Stimulated activated CD4-positive, alpha-beta T cell treated with anti-CD3 and anti-CD28 coated beads, Interleukin-1b, Interleukin-23, amount 100 ng/mL, for 24 hours (primary cell): ENCODE measurements at regions not wholly inside any gene's neighbourhood (a gene's known extent, or its start where the extent isn't known, plus 50 kb on each side); places are given as distances from the start of the nearest gene placed in this dataset.

Experiments
- DNase-seq, 4 experiments: peaks; one replicate each; pipeline ENCODE4 v3.0.0-alpha.2; 2020; ENCODE audit warnings: low read depth in 4 of 4, low spot score in 1 of 4

DNA sequence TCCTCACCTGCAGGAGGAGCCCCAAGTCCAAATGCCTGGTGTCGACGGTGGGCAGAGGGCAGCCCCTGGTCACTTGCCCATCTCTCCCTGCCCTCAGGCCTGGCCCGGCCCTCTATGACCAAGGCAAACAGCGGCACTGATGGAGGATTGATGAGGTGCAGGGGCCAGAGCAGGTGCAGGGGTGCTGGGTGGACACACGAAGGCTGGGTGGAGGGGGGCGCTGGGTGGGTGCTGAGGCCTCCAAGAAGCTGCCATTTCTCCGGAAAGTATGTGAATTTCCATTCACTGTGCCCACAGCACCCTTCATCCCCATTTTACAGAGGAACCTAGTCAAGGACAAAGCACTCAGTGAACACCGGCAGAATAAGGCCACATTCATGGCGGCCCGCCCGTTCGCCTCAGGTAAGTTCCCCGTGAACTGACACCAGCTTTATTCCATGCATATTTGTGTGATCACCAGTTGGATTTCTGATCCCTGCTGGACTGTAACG is 143.8 kb upstream of the PPP1R26 start:
- no peak for DNase-seq

DNA sequence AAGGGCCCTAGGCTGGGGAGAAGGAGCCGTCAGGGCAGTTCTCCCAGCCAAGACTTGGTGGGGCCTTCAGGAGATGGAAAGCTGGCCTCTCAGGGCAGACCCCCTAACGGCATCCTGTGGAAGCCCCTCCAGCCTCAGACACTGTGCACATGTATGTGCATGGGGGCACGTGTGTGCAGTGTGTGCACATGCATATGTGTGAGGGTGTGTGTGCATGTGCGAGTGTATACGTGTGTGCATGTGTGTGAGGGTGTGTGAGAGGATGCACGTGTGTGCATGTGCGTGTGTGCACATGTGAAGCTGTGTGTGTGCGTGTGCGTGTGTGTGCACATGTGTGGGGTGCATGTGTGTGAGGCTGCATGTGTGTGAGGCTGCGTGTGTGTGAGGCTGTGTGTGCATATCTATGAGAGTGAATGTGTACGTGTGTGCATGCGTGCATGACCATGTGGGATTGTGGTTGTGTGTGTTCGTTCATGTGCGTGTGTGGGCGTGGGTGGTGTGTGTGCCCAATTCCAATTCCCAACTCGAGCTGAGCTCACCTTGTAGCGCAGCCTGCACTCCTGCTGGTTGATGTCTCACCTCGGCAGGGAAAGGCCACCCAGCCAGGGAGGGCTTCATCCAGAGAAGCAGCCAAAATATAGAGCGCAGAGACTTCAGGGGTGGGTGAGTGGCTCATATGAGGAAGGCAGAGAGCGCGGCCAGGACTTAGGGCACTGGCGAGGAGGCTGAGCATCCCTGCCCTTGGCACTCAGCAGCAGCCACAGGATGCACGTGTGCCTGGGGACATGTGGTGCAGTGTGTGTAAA is 142.7 kb upstream of the PPP1R26 start:
- DNase-seq: no peak

DNA sequence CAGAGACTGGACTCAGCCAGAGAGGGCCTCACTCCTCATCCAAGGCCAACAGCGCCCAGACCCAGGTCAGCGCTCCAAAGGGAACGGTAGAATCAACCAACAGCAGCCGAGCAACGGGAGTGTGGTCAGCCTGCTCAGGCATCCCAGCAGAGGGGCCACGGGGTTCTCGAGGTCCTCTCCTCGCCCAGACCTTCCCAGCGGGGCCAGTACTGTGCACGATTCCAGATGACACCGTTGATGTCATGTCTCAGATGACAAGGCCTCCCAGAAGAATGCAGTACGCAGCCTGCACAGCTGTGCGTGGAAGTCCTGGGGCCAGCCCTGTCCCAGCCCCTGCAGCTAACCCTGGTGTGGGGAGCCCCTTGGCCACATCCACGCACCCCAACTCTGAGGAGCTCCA is 141.0 kb upstream of the PPP1R26 start:
- no peak for DNase-seq

DNA sequence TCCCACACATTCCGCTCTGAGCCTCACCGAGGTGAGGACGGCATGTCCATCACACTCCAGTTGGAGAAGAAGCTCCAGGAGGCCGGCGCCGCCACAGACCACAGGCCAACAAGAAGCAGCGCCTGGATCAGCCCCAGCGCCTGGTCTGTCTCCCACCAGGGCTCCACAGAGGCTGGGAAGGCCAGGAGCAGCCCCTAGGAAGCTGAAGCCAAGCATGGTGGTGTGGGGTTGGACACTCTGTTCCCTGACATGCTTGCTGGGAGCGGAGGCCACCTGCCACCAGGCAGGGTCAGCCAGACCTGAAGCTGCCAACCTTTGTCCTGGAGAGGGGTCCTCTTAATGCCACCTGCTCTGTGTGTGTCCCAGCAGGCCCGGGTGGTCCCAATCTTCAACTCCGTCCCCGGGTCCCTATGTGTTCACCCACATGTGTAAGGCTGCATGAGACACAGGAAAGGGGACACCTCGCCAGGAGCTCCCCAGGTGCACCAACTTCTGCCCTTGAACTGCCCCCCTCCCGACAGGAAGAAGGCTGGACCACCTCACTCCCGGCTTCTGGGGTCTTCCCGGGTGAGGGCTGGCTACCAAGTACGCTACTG is 140.1 kb upstream of the PPP1R26 start:
- DNase-seq: no peak

DNA sequence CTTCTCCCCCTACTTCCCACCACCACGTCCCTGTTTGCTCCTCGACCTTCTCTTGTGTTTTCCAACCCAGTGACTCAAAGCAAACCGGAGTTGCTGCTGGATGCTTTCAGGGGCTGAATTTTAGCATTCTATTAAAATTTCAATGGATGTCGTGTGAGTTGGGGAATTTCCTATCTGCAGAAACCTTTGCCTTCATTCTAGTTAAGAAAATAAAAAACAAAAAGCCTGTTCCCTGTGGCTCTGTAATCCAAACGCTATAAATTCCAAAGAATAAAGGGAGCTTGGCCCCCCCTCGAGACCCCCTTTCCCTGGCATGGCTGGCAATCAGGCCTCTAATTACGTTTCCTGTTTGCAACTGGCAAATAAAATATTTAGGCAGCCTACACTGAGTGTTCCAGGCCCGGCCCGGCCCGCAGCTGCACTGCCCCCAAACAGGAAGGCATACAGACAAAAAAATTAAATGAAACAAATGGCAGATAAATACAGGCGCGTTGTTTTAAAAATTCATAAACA is 139.4 kb upstream of the PPP1R26 start:
- DNase-seq: no peak

DNA sequence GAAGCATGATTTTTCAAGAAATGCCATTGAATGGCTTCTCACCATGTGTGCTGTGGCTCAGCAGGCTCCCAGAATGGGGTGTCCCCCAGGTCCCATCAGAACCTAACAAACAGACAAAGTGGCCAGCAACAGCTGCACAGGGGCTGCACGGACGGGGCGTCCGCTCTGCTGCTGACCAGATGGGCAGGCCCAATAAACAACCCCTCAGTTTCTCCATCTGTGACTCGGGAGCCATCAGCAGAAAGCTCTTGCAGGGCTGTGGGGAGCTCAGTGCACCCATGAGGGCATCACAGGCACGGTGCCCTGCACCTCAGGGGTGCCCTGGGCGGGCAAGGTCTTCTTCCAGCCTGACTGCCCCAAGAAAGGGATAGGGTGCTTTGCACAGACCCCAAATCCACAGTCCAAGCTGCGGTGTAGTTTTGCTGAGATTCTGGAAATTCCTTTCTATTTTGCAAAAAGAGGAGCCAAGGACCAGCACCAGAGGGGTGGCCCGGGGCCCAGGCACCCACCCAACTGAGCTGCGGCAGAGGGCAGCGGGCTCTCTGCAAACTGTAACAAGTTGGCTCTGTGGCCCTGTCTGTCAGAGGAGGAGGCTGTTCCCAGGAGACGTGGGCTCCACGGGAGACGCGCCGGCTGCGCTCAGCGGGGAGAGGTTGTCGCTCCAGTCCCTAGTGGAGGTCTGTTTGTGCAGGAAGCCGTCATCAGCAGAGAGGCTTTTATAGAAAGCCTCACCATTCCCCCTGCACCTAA is 138.7 kb upstream of the PPP1R26 start:
- no peak for DNase-seq

DNA sequence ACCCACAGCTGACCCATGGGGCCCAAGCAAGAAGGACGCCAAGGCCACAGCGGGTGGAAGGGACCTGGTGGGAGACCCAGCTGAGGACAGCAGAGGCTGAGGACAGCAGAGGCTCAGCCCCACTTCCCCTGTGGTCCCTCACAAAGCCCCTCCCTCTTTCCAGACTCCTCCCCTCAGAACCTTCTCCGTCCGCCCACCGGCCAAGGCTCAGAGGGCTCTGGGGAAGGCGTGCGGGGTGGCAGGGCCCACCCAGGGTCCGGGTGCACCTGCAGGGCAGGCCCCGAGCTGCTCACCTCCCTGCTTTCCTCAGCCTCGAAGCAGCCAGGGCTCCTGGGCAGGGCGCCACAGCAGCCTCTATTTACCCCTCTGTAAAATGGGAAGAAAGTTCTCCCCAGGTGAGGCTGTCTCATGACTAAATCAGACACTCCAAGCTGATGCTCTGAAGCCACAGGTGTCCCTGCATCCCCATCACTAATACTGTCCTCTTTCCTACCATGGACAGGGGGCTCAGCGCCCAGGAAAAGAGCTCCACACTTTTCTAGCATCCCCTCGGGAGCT is 137.9 kb upstream of the PPP1R26 start:
- no peak for DNase-seq

DNA sequence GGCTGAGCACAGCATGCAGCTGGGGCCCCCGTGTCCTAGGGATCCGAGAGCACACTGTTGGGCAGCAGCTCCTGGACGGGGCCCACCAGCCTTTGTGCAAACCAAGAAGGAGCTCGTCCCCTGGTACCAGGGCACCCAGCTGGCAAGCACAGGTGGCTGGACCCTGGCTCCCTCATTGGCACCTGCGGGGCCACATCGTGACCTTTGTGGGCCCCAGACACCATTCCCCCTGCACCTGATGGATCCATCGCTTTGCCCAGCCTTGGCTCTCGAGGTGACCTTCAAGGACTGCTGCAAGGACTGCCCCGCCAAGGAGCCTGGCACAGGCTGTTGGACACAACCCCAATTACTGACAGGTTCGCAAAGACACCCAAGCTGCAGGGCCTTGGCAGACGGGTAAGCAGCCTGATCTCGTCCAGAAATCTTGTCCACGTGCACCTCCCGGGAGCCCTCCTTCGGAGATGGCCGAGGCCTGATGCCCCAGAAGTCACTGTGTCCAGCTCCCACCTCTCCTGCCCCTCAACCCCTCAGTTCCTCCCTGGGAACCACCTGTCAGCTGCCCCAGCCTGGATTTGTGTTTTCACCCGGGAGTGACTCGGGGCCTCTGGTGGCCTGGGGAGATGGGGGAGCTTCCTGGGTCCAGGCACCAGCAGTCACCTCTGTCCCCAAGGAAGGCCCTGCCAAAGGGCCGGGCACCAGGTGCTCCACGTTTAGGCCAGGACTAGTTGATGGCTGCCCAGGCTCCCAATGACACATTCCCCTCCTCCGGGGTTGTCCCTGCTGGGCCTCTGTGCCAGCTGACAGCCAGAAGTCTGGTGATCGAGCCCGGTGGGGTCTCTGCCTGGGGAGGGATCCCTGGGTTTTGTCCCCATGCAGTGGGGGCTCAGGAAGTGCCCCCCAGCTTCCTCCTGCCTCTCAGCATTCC is 137.1 kb upstream of the PPP1R26 start:
- DNase-seq: no peak

DNA sequence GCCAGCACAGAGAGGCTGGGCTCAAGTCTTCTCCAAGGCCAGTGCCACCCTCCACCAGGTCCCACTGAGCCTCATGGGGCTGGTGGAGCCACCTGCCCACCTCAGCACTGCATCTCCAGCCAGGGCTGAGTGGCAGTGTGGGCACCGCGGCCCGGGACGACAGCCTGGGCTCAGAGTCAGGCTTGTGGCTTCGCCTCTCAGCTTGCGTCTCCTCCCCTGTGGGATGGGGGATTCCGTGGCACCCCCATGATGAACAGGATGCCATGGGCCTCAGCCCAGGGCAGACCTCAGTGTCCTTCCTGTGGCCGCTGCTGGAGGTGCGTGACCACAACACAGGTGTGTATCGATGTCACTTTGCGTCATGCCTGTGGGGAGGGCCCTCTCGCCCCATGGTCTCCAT is 136.4 kb upstream of the PPP1R26 start:
- no peak for DNase-seq

DNA sequence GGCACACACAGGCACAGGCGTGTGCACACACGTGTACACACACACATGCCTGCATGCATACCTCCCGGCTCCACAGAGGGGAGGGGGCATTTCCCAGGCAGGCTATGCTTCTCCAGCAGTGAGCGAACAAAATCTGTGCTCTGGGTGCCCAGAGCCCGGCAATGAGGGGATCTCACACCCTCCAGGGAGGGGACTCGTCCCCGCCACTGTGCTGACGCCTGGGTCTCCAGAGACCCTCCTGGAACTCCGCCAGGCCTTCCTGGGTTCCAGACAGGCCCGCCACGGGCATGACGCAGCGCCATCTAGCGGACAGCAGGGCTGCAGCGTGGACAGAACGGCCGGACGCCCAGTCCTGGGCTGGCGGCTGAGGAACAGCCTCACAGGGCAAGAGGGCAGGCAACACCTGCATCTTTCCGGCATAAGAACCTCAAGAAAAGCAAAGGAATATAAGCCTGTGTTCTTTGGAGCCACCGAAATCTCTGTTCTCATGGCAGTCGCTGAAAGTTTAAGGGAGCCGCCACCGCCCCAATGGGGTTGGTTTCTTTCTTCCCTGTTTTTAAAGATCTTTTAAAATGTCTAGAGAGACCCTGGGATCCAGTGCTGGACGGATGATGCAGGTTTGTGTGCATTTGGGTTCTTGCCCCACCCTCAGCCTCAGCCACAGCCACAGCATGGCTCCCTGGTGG is 135.6 kb upstream of the PPP1R26 start:
- peak; percentile 14 to 31 (median 30) for DNase-seq

DNA sequence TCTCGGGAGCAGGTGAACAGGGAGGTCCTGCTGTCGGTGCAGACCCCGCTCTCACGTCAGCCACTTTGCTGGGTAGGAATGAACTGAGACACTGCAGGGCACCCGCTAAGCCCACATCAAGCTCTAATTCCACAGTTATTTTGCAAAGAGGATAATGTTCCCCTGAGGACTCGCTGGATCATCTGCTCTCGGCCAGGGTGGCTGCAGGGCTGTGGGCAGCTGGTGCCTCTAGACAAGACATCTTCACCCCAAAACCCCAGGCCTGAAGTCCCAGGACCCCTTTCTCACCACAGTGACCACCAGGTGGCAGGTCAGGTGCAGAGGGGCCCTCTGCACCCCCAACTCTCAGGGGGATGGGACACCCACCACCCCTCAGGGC is 135.1 kb upstream of the PPP1R26 start:
- no peak for DNase-seq

DNA sequence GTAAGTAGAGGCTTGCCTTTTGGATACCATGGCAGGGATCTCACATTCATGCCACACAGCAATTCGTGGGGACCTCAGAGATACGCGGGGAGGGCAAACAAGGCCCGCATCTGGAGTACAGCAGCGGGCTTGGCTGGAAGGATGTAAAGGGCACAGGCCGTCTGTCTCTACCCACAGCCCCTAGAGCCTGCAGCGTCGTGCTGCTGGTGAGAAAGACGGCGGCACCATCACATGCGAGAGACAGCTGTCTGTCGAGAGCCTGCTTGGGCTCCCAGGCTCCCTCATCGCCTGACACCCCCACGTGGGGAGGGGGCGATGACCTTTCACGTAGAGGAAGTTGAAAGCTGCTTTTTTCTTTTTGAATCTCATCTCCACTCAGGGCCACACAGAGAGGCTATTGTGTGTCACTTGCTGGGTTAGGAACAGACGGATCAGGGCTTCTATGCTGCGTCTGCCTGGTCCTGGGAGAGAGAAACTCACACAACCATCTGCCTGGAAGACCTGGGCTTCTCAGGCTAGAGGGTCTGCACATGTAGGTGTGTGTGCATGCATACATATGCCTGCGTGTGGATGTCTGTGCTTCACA is 134.6 kb upstream of the PPP1R26 start:
- DNase-seq: no peak

DNA sequence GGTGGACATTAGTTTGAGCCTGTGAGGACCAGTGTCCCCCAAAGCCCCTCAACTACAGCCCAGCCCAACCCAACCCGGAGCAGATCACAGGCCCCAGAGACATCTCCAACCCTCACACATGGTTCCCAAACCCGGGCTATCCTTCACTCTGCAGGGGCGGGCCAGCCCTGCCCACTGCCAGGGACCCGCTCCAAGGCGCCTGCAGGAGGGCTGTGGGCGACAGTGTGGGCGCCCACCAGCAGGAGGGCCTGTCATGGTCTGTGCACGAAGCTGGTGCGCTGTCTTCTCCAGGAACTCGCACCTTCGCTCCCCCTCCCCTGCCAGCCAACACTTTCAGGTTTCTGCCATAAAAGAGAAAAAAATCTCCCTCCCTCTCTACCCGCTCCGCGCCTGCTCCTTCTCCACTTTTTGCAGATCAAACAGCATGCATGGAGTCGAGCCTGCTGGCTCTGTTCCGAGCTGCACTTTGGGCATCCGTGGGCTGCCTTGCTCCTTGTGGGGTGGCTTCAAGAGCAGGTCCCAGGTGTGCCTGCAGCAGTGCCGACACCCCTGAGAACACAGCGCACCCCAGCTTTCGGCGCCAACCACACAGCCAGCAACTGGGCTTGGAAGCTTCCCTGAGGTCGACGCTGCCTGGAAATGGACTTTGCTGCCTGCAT is 133.7 kb upstream of the PPP1R26 start:
- no peak for DNase-seq

DNA sequence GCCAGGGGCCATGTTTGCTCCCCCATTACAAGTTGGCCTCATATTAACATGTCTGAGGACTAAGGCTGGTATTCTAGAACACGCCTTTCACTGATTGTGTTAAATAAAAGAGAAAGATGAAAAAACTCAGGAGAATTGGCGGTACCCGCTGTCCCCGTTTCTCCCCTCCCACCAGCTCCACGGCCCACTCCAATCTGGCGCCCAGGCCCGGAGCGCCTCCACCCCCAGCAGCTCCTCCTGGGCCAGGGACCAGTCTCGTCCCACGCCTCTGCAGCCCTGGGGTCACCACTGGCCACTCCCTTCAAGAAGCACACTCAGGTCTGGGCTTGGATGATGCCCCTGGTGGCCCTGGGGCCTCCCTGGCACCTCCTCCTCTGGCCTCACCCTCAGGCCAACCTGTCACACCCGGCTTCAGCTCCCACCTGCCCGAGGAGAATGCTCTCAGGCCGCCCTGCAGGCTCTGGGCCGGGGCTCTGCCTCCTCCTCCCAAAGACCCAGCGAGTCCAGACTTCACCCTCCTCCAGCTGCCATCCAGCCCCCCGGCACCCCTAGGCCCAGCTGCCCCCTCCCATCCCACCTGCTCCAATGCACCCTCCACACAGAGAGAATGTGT is 133.0 kb upstream of the PPP1R26 start:
- no peak for DNase-seq

DNA sequence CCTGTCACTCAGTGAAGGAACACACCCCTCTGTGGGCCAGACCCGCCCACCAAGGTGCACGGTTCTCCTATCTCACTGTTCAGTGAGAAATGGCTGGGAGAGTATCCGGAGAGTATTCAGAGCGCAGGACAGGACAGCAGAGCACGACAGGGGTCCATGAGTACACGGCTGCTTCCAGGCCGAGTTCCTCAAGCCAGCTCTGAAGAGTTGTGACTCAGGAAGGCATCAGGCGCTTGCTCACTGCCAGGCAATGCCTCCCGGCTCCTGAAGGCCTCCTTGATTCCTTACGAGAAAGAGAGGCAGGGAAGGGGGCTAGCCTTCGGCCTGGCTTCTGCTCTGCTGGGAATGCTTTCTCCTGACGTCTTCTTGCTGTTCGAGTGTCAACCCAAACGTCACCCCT is 132.1 kb upstream of the PPP1R26 start:
- DNase-seq: no peak

DNA sequence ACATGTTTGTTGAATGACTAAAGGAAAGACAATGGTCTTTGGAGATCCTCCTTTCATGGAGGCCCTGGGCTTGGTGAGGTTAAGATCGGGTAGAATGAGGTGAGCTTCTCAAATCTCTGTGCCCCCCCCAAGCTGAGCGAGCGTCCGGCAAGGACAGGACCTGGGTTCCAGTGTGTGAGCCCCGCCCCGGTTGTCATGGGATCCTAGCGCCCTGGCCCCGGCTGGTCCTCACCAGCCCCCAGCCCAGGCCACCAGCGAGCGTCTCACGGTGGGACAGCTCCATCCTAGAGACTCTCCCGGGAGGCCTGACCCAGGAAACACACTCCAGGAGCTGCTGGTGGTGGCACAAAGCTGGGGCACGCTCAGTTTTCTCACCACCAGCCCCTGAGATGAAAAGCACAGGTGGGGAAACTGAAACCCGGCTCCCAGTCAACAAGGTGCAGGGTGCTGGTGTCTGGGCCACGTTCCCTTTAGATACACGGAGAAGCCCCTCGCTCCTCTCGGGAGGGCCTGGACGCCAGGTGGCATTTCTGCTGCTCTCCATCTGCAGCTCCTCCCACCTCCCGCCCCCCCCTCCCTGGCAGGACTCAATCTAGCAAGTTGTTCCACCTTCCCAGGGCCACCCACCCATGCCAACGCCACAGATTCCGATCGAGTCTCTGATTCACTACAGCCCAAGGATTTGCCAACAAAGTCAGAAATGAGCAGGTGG is 131.3 kb upstream of the PPP1R26 start:
- no peak for DNase-seq

DNA sequence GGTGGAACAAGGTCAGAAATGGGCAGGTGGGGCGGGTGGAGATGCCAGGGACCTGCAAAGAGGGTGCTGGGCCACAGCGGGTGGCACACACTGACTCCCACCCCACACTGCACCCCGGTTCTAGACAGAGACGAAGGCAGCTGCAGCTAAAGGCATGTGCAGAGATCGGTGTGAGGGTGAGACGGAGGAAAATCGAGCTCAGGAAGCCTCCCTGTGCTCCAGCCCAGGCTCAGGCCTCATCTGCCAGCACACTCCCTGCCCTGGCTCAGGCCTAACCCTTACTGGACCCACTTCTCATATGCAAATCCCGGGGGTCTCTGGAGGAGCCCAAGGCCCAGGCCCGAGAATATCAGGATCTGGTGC is 130.8 kb upstream of the PPP1R26 start:
- no peak for DNase-seq
